Naive thymus-derived CD8-positive, alpha-beta T cell (primary cell): ENCODE measurements at regions not wholly inside any gene's neighbourhood (a gene's known extent, or its start where the extent isn't known, plus 50 kb on each side); places are given as distances from the start of the nearest gene placed in this dataset.

Experiments used
- ATAC-seq, 2 donors: fragments of 150-1000 bp; cut with Tn5 transposase in 1 of 2; sonication (Bioruptor Pico), chemical (Tn5 transposase) in 1 of 2; 1 replicate in 1 of 2; 2 replicates in 1 of 2; pipeline ENCODE4 v1.10.0; 2021; ENCODE audit warnings: mild to moderate bottlenecking in 2 of 2, moderate library complexity in 2 of 2
- POLR2A ChIA-PET: fragments of 350-600 bp; sonication (Branson Sonifier 250); formaldehyde crosslinking; loops from one replicate; lab custom pipeline; 2021; ENCODE audit warnings: antibody characterized with exemption; lab: Charles Lee
- DNase-seq, 10 donors: peaks; one replicate each; pipeline versions ENCODE4 v3.0.0 to v3.0.0-alpha.2; 2020 to 2022
- H3K27ac Mint-ChIP-seq, 10 donors: one replicate each; pipeline ENCODE4 v1.8.0; 2020 to 2022; ENCODE audit warnings: mild to moderate bottlenecking in 10 of 10, mixed read lengths in 10 of 10, moderate library complexity in 4 of 10, inconsistent platforms in 1 of 10
- H3K27me3 Mint-ChIP-seq, 5 donors: one replicate each; pipeline ENCODE4 v1.8.0; 2021 to 2022; ENCODE audit warnings: mixed read lengths in 5 of 5
- H3K36me3 Mint-ChIP-seq, 3 donors: one replicate each; pipeline ENCODE4 v1.8.0; 2020 to 2022; ENCODE audit warnings: mixed read lengths in 3 of 3, mild to moderate bottlenecking in 2 of 3, inconsistent platforms in 1 of 3
- H3K4me1 Mint-ChIP-seq, 4 donors: one replicate each; pipeline ENCODE4 v1.8.0; 2021 to 2022; ENCODE audit warnings: mixed read lengths in 4 of 4
- H3K4me3 Mint-ChIP-seq, 10 donors: one replicate each; pipeline ENCODE4 v1.8.0; 2020 to 2022; ENCODE audit warnings: mild to moderate bottlenecking in 10 of 10, mixed read lengths in 10 of 10, moderate library complexity in 6 of 10, inconsistent platforms in 1 of 10
- H3K9me3 Mint-ChIP-seq, 9 donors: one replicate each; pipeline ENCODE4 v1.8.0; 2020 to 2022; ENCODE audit warnings: mixed read lengths in 9 of 9, mild to moderate bottlenecking in 3 of 9, inconsistent platforms in 1 of 9, moderate library complexity in 1 of 9

DNA sequence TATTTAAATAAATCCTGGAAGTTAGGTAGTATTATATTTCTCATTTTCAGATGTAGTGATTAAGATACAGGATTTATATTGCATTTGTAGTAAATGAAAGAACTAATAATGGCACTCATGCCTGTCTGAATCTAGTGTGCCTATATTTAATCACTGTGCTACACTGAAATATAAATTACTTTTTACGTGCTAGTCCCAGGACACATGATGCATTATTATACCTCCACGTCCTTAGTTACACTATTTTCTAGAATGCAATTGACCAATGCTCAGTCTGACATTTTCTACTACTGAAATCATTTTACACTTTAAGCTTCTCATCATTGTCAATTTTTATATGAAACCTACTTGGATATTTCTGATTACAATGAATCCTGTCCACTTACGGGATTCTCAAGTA is 80.9 kb upstream of the TMEFF2 start:
- no peak overlapping the region for H3K4me3 Mint-ChIP-seq
- no peak for ATAC-seq
- peaks cover 0 to 17% (median 6%) of the 10 kb centered on the region in 9 donors for H3K9me3 Mint-ChIP-seq
- DNase-seq: no peak
- POLR2A ChIA-PET: no interaction called here
- no peaks in the 10 kb centered on the region for H3K36me3 Mint-ChIP-seq
- H3K4me1 Mint-ChIP-seq: no peaks in the 10 kb centered on the region
- H3K27ac Mint-ChIP-seq: no peak overlapping the region
- H3K27me3 Mint-ChIP-seq: peaks cover 0 to 16% (median 4%) of the 10 kb centered on the region in 5 donors

DNA sequence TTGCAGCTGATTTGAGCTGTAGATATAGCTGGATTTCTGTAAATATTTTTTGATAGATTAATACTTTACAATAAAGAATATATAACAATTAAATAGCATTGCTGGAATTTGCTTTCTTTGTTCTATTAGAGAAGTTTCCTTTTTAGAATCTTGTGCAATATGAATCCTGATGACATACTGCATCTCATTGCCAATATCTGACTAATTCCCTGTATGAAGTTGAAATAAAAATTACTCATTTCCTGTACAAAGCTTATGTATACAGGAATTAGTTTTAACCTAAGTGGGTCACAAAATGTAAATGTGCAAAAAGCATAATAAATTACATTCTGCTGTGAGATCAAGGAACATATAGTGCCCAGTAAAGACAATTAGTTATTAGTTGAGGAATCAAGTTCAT is 72.8 kb upstream of the TMEFF2 start:
- no peaks in the 10 kb centered on the region for H3K4me1 Mint-ChIP-seq
- POLR2A ChIA-PET: no interaction called here

DNA sequence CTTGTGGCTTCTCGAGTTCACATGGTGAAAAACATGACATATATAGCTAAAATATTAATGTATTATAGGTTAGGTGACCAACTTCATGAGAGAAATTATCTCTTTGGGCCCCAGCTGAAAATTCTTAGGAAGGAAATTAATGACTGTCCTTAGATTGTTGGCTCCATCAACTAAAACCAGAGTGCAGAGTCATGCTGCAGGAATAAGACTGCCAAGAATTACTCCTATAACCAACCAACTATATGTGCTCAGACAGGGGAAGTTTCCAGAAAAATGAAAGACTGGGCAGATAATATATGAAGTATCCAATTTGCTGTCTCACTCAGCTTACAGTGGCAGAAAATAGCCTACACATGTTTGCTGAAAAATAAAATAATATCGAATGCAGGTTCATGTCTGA is 71.0 kb upstream of the TMEFF2 start:
- POLR2A ChIA-PET: no interaction called here
- Mint-ChIP-seq H3K9me3 (peaks cover 0 to 2% (median 0%) of the 10 kb centered on the region in 9 donors), H3K27ac (no peak overlapping the region), H3K4me1 (no peaks in the 10 kb centered on the region), H3K36me3 (no peaks in the 10 kb centered on the region), H3K27me3 (peaks cover 0 to 3% (median 0%) of the 10 kb centered on the region in 5 donors), H3K4me3 (no peak overlapping the region)
- no peak for DNase-seq
- ATAC-seq: no peak

More for the DNA sequence above, 72.8 kb upstream of the TMEFF2 start:
- DNase-seq (no peak), ATAC-seq (no peak)
- Mint-ChIP-seq H3K27me3 (peaks cover 0 to 3% (median 0%) of the 10 kb centered on the region in 5 donors), H3K4me3 (no peak overlapping the region), H3K36me3 (no peaks in the 10 kb centered on the region), H3K9me3 (peaks cover 0 to 2% (median 0%) of the 10 kb centered on the region in 9 donors), H3K27ac (no peak overlapping the region)

DNA sequence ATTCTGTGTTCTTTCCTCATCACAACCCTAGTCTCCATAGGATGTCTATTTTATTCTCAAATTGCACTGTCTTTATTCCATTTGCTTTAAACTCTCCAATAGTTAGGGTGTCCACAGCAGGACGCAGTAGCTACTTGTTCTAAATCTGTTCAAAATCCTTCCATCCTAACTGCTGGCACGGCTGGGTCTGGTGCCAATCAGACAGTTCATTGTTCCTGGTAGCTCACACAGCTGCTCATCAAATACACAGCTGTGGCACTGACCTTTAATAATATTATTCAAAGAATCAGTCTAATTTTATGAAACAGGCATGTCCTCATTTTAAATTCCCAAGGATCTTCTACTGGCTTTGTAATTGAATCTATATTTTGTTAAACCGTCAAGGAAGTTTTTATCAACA is 59.7 kb upstream of the TMEFF2 start:
- ATAC-seq (no peak), DNase-seq (no peak)
- no peak overlapping the region for H3K27ac Mint-ChIP-seq
- POLR2A ChIA-PET: no interaction called here
- H3K4me1 Mint-ChIP-seq: no peaks in the 10 kb centered on the region
- peaks cover 0 to 4% (median 2%) of the 10 kb centered on the region in 5 donors for H3K27me3 Mint-ChIP-seq
- H3K9me3 Mint-ChIP-seq: no peaks in the 10 kb centered on the region
- H3K4me3 Mint-ChIP-seq: no peak overlapping the region
- no peaks in the 10 kb centered on the region for H3K36me3 Mint-ChIP-seq

DNA sequence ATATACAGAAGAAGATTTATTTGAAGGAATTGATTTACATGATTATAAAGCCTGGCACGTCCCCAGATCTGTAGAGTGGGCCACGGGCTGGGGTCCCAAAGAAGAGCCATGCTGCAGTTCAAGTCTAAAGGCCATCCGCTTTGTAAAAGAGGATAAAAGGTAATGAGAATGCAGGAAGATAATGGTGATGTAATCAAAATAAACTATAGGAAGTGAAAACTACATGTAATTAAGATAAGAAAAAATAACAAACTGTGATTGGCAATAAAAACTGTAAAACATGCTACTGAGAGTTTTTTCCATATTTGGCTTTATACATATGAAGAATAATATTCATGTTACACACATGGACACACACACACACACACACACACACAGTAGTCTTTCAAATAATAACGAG is 59.0 kb upstream of the TMEFF2 start:
- H3K4me1 Mint-ChIP-seq: no peaks in the 10 kb centered on the region
- ATAC-seq (no peak), DNase-seq (no peak)
- peaks cover 0 to 2% (median 0%) of the 10 kb centered on the region in 9 donors for H3K9me3 Mint-ChIP-seq
- POLR2A ChIA-PET: no interaction called here
- H3K27me3 Mint-ChIP-seq: peaks cover 0 to 9% (median 2%) of the 10 kb centered on the region in 5 donors
- H3K36me3 Mint-ChIP-seq: no peaks in the 10 kb centered on the region
- no peak overlapping the region for H3K27ac Mint-ChIP-seq
- H3K4me3 Mint-ChIP-seq: no peak overlapping the region

DNA sequence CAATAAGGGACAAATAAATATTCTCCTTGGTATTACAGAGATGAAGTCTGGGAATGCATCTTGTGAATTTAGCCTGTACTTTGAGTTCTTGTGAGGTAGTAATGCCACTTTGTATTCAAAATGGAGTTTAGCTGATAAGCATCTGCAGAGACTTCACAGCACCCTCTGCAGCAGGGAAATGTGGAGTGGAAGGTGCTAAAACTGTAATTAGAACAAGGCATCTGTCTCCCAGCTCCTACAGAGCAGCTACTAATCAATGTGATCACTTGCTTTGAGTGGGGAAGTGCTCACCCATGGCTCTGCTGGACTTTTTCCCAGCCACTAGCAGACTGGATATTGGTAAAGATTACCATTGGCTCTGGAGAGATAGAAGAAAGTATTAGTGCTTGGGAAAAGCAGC is 56.2 kb upstream of the TMEFF2 start:
- Mint-ChIP-seq H3K27ac (no peak overlapping the region), H3K27me3 (peaks cover 0 to 12% (median 2%) of the 10 kb centered on the region in 5 donors), H3K4me1 (no peaks in the 10 kb centered on the region), H3K9me3 (peaks cover 0 to 5% (median 0%) of the 10 kb centered on the region in 9 donors), H3K36me3 (no peaks in the 10 kb centered on the region), H3K4me3 (no peak overlapping the region)
- POLR2A ChIA-PET: no interaction called here
- ATAC-seq (no peak), DNase-seq (no peak)

DNA sequence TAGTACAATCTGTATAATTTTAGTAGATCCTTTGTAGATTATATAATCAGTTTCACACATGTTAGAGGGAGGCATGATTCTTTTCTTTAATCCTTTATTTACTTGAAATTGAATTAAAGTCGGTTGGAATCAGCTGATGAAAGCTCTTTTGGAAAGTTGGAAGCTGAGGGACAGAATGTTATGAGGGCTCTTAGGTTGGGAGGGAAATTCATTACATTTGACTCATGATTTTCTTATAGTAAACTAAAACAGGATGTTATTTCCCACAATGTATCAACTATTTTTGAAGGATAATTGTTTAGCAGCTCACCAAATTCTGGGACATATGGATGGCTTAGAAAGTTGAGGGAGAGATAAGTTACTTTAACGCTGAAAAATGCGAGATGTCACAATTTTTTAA is 52.7 kb upstream of the TMEFF2 start:
- POLR2A ChIA-PET: no interaction called here
- H3K4me3 Mint-ChIP-seq: no peak overlapping the region
- no peak for ATAC-seq

DNA sequence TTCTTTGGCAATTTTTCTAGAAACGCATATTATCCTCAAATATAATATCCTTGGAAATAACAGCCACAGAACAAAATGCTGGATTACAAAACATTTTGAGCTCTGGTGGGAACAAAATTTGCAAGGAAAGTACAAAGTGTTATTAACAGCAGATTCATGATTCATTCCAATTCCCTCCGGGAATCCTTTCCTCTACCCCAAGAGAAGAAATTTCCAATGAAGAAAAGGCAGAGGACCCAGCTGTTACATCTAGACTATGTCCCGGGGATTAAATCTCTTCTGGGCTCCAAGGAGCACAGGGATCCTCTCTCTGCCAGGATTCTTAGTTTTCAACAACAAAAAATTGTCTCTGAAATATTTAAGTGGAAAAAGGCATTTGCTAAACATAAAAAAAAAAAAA is 51.6 kb upstream of the TMEFF2 start:
- Mint-ChIP-seq H3K9me3 (peaks cover 0 to 5% (median 0%) of the 10 kb centered on the region in 9 donors), H3K36me3 (no peaks in the 10 kb centered on the region), H3K27ac (no peak overlapping the region), H3K27me3 (peaks cover 0 to 12% (median 3%) of the 10 kb centered on the region in 5 donors), H3K4me1 (no peaks in the 10 kb centered on the region), H3K4me3 (no peak overlapping the region)
- DNase-seq (no peak), ATAC-seq (no peak)
- POLR2A ChIA-PET: no interaction called here

More for the DNA sequence above, 52.7 kb upstream of the TMEFF2 start:
- DNase-seq: no peak
- peaks cover 0 to 12% (median 0%) of the 10 kb centered on the region in 5 donors for H3K27me3 Mint-ChIP-seq
- no peaks in the 10 kb centered on the region for H3K4me1 Mint-ChIP-seq
- H3K27ac Mint-ChIP-seq: no peak overlapping the region
- H3K9me3 Mint-ChIP-seq: peaks cover 0 to 5% (median 0%) of the 10 kb centered on the region in 9 donors
- H3K36me3 Mint-ChIP-seq: no peaks in the 10 kb centered on the region

DNA sequence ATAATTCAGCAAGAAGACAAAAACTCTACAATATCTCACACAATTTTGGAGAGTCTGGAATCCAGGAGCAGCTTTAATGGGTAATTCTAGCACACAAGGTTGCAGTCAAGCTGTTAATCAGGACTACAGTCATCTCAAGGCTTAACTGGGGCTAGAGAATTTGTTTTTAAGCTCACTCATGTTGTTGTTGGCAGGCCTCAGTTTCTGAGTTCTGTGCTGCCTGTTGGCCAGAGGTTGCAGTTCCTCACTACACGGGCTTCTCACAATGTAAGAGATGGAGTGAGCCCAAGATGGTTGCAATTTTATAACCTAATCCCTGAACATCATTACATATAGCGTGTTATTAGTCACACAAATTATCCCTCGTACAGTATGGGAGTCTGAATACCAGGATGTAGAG is 50.6 kb upstream of the TMEFF2 start:
- POLR2A ChIA-PET: no interaction called here
- Mint-ChIP-seq H3K4me3 (no peak overlapping the region), H3K36me3 (no peaks in the 10 kb centered on the region), H3K4me1 (no peaks in the 10 kb centered on the region), H3K9me3 (peaks cover 0 to 5% (median 0%) of the 10 kb centered on the region in 9 donors), H3K27me3 (peaks cover 0 to 12% (median 3%) of the 10 kb centered on the region in 5 donors), H3K27ac (no peak overlapping the region)
- ATAC-seq (no peak), DNase-seq (no peak)
